ENCODE measurements at regions not wholly inside any gene's neighbourhood (a gene's known extent, or its start where the extent isn't known, plus 50 kb on each side); places are given as distances from the start of the nearest gene placed in this dataset.

- no peak for DNase-seq
These were observed 600.6 kb downstream of the BUD13 start for GRCh38 chr11:116172156-116172555.

GRCh38 chr11:116171271-116172140, 601.3 kb downstream of the BUD13 start:
- DNase-seq, result no peak

- DNase-seq, result no peak
These were observed 602.2 kb downstream of the BUD13 start for GRCh38 chr11:116170526-116171120.

- DNase-seq, result no peak
These were observed 603.0 kb downstream of the BUD13 start for GRCh38 chr11:116169776-116170175.

GRCh38 chr11:116168459-116168787, 604.4 kb downstream of the BUD13 start:
- DNase-seq, result no peak

- DNase-seq, result no peak
These were observed 604.9 kb downstream of the BUD13 start for GRCh38 chr11:116167706-116168458.

GRCh38 chr11:116166573-116167465, 606.0 kb downstream of the BUD13 start:
- no peak for DNase-seq

GRCh38 chr11:116164843-116165242, 607.9 kb downstream of the BUD13 start:
- no peak for DNase-seq

- DNase-seq, result no peak
These were observed 609.9 kb downstream of the BUD13 start for GRCh38 chr11:116162886-116163230.

GRCh38 chr11:116162086-116162885, 610.5 kb downstream of the BUD13 start:
- no peak for DNase-seq

GRCh38 chr11:116148645-116149044, 624.1 kb downstream of the BUD13 start:
- DNase-seq, result no peak

- DNase-seq, result no peak
These were observed 624.7 kb downstream of the BUD13 start for GRCh38 chr11:116148056-116148455.

- DNase-seq, result no peak
These were observed 627.5 kb downstream of the BUD13 start for GRCh38 chr11:116145187-116145865.

GRCh38 chr11:116144387-116144958, 628.3 kb downstream of the BUD13 start:
- no peak for DNase-seq

- no peak for DNase-seq
These were observed 634.1 kb upstream of the CADM1 start for GRCh38 chr11:116138280-116138679.

GRCh38 chr11:116137753-116138152, 633.5 kb upstream of the CADM1 start:
- DNase-seq, result no peak

- DNase-seq, result no peak
These were observed 632.9 kb upstream of the CADM1 start for GRCh38 chr11:116136987-116137674.

- DNase-seq, result no peak
These were observed 631.7 kb upstream of the CADM1 start for GRCh38 chr11:116135891-116136290.

GRCh38 chr11:116134450-116134849, 630.2 kb upstream of the CADM1 start:
- DNase-seq, result no peak

- no peak for DNase-seq
These were observed 628.2 kb upstream of the CADM1 start for GRCh38 chr11:116132273-116132978.

All from T-helper 1 cell (primary cell).